Adrenal gland (tissue), 5 donors: ENCODE measurements at regions not wholly inside any gene's neighbourhood (a gene's known extent, or its start where the extent isn't known, plus 50 kb on each side); places are given as distances from the start of the nearest gene placed in this dataset.

ENCODE experiments used
- CTCF ChIP-seq, 6 experiments: fragments of 450-650 bp in 4 of 6; fragments of 200-600 bp in 2 of 6; sonication (generic) in 1 of 6; IDR thresholded peaks; 1 replicate in 5 of 6; 2 replicates in 1 of 6; pipeline versions ENCODE4 v1.5.1 to v1.8.0; 2016 to 2021; ENCODE audit warnings: antibody characterized with exemption in 6 of 6, mild to moderate bottlenecking in 2 of 6, moderate library complexity in 1 of 6
- POLR2A ChIP-seq, 2 donors: fragments of 450-650 bp; IDR thresholded peaks; one replicate each; pipeline ENCODE4 v1.6.1; 2017; ENCODE audit warnings: antibody characterized with exemption in 2 of 2, mild to moderate bottlenecking in 2 of 2, moderate library complexity in 1 of 2
- donor health status: DM: no; HTN: no; CAD: no.

- no peak for TF ChIP-seq POLR2A (IDR thresholded peaks at IDR 0.05)
- no peak for TF ChIP-seq CTCF (IDR thresholded peaks at IDR 0.05)
Measured at GRCh38 chr5:115396081-115396480, 99.6 kb upstream of the CCDC112 start.
